ENCODE measurements at regions not wholly inside any gene's neighbourhood (a gene's known extent, or its start where the extent isn't known, plus 50 kb on each side); places are given as distances from the start of the nearest gene placed in this dataset.

DNA sequence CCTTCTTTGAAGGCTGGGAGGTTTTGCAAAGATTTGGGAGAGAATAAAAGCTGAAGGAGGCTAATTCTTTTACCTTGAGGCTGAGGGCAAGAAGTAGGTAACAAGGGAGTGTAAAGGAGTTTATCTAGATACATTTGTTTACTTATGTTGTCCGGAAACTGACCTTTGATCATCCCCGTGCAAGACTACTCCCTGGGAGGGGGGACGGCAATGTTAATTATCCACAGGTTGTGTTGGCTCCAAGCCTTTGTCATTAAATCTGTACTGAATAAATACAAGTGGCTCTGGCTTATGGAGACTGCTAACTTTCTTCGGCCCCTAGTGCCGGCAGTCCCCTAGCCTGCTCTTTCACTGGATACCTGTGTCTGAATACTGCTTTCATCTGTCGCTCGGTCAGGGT, 1250.6 kb upstream of the LRRTM3 start:
- TF ChIP-seq POLR2A (IDR thresholded peaks at IDR 0.05) (no peak), CTCF (IDR thresholded peaks at IDR 0.05) (no peak)
